OCI-LY7 (cell line): ENCODE measurements at regions not wholly inside any gene's neighbourhood (a gene's known extent, or its start where the extent isn't known, plus 50 kb on each side); places are given as distances from the start of the nearest gene placed in this dataset.

Source experiments
- CTCF ChIP-seq: fragments of 200-600 bp; sonication (generic); conservative IDR thresholded peaks from 2 replicates; pipeline ENCODE4 v1.5.1; 2014; ENCODE audit warnings: mild to moderate bottlenecking, antibody characterized with exemption, low read length, moderate library complexity, mixed read lengths
- EZH2phosphoT487 ChIP-seq: fragments of 200-600 bp; sonication (generic); IDR thresholded peaks from 2 replicates; pipeline ENCODE4 v1.6.1; 2018; ENCODE audit warnings: low read depth, borderline replicate concordance, mild to moderate bottlenecking, mixed run types, antibody characterized with exemption, low read length, moderate library complexity, mixed read lengths

- TF ChIP-seq CTCF (no peak), EZH2phosphoT487 (no peak)
These were observed 1115.0 kb downstream of the IGSF11 start for GRCh38 chr3:117919621-117920020.
